Right lobe of liver (tissue), 4 donors: ENCODE measurements at regions not wholly inside any gene's neighbourhood (a gene's known extent, or its start where the extent isn't known, plus 50 kb on each side); places are given as distances from the start of the nearest gene placed in this dataset.
"Not testable (repeated sequence)": the region's sequence is repeated elsewhere in the genome, so short reads cannot be mapped to it uniquely, and the experiment has no call there.

Experiments used
- POLR2A ChIP-seq: fragments of 450-650 bp; IDR thresholded peaks from one replicate; pipeline ENCODE4 v1.6.1; 2017; ENCODE audit warnings: antibody characterized with exemption, mild to moderate bottlenecking
- TF ChIP-seq, protein P1 (sequence below), 4 donors: fragments of 200-600 bp in 3 of 4; fragments of 450-650 bp in 1 of 4; IDR thresholded peaks; one replicate each; pipeline versions ENCODE4 v1.5.1 to v1.8.0; 2016 to 2022; ENCODE audit warnings: antibody characterized with exemption in 4 of 4, mild to moderate bottlenecking in 2 of 4
- donor health status: DM: no; HTN: no; CAD: no.
- donor health status: DM: no; HTN: no; CAD: no.
- donor health status: DM: no; HTN: yes; CAD: no.

DNA sequence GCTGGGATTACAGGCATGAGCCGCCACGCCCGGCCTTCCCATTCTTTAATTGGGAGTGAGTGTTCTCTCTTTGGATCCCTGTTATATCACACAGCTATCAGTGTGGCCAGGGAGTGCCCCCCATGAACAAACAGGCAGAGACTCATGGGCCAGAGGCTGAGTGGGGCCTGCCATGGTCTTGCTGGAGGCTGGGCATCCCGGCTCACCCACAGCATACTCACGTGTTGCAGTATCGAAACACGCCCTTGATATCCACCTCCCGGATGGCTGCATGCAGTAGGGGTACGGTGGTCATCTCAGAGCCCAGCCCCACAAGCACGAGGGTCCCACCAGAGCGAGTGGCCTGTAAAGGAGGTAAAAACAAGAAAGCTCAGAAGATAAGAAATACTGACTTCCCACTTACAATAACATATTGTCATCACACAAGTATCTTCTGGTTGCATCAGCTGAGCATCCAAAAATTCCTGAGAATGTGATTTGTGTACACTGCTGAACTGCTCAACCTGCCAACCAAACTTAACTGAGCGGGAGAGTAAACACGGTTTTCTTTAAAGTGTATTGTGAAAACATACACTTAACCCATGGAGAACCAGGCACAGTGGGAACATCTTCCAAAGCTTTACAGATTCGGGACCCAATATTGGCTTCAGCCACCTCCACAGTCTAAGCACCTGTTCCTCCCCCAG is 92.0 kb downstream of the TRIM69 start:
- TF ChIP-seq, protein P1, sequence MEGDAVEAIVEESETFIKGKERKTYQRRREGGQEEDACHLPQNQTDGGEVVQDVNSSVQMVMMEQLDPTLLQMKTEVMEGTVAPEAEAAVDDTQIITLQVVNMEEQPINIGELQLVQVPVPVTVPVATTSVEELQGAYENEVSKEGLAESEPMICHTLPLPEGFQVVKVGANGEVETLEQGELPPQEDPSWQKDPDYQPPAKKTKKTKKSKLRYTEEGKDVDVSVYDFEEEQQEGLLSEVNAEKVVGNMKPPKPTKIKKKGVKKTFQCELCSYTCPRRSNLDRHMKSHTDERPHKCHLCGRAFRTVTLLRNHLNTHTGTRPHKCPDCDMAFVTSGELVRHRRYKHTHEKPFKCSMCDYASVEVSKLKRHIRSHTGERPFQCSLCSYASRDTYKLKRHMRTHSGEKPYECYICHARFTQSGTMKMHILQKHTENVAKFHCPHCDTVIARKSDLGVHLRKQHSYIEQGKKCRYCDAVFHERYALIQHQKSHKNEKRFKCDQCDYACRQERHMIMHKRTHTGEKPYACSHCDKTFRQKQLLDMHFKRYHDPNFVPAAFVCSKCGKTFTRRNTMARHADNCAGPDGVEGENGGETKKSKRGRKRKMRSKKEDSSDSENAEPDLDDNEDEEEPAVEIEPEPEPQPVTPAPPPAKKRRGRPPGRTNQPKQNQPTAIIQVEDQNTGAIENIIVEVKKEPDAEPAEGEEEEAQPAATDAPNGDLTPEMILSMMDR (IDR thresholded peaks at IDR 0.05) = not testable (repeated sequence)
- not testable (repeated sequence) for TF ChIP-seq POLR2A
